NCI-H1105 (cell line): ENCODE measurements at regions not wholly inside any gene's neighbourhood (a gene's known extent, or its start where the extent isn't known, plus 50 kb on each side); places are given as distances from the start of the nearest gene placed in this dataset.
"Not testable (repeated sequence)": the region's sequence is repeated elsewhere in the genome, so short reads cannot be mapped to it uniquely, and the experiment has no call there.

Experiments used
- DNase-seq: peaks from one replicate; lab custom pipeline; 2025; lab: John Stamatoyannopoulos, UW

- no peak for DNase-seq
Observed at GRCh38 chr12:34190054-34190453, 167.8 kb downstream of the ALG10 start.

GRCh38 chr12:34198924-34199323, 176.6 kb downstream of the ALG10 start:
- DNase-seq, result no peak

GRCh38 chr12:34203866-34204620, 181.7 kb downstream of the ALG10 start:
- no peak for DNase-seq

- DNase-seq, result no peak
Observed at GRCh38 chr12:34204830-34205285, 182.6 kb downstream of the ALG10 start.

- DNase-seq, result no peak
Observed at GRCh38 chr12:34205401-34205800, 183.1 kb downstream of the ALG10 start.

GRCh38 chr12:34206061-34206785, 183.9 kb downstream of the ALG10 start:
- no peak for DNase-seq

GRCh38 chr12:34207858-34208257, 185.6 kb downstream of the ALG10 start:
- no peak for DNase-seq

GRCh38 chr12:34208331-34209258, 186.3 kb downstream of the ALG10 start:
- no peak for DNase-seq

GRCh38 chr12:34209259-34209835, 187.1 kb downstream of the ALG10 start:
- DNase-seq, result no peak

GRCh38 chr12:34210183-34210582, 187.9 kb downstream of the ALG10 start:
- no peak for DNase-seq

- no peak for DNase-seq
Observed at GRCh38 chr12:34210689-34211530, 188.6 kb downstream of the ALG10 start.

GRCh38 chr12:34212651-34213050, 190.4 kb downstream of the ALG10 start:
- DNase-seq, result no peak

- DNase-seq, result no peak
Observed at GRCh38 chr12:34214011-34214410, 191.7 kb downstream of the ALG10 start.

- no peak for DNase-seq
Observed at GRCh38 chr12:34215213-34215892, 193.1 kb downstream of the ALG10 start.

- DNase-seq, result no peak
Observed at GRCh38 chr12:34215893-34216285, 193.6 kb downstream of the ALG10 start.

- no peak for DNase-seq
Observed at GRCh38 chr12:34217660-34218059, 195.4 kb downstream of the ALG10 start.

GRCh38 chr12:34218193-34219045, 196.1 kb downstream of the ALG10 start:
- DNase-seq, result peak; percentile 73

- DNase-seq, result no peak
Observed at GRCh38 chr12:34219046-34219770, 196.9 kb downstream of the ALG10 start.

GRCh38 chr12:34220079-34220478, 197.8 kb downstream of the ALG10 start:
- DNase-seq, result not testable (repeated sequence)
